ENCODE measurements at regions not wholly inside any gene's neighbourhood (a gene's known extent, or its start where the extent isn't known, plus 50 kb on each side); places are given as distances from the start of the nearest gene placed in this dataset.
"Not testable (repeated sequence)": the region's sequence is repeated elsewhere in the genome, so short reads cannot be mapped to it uniquely, and the experiment has no call there.

DNA sequence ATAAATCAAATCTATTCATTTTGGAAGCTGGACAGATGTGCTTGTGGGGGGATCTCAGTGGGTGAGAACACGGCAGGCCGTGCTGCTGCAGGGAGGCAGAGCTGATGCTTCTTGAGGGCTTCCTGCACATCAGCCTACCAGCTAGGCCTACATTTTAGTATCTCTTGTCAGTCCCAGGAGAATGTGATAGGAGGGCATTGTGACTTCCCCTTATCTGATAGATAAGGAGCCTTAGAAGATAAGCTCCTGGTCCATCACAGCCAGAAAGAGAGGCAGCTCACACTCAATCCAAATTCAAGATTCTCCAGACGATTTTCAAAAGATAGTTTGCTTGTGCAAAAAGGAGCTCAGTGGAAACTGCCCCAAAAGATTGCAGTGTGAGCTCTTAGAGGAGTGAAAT, 89.0 kb downstream of the SHANK2 start:
- Histone ChIP-seq H3K79me2 (ENCODE audit: control insufficient read depth, low read length) (no peaks in the 10 kb centered on the region), H3K4me3 (ENCODE audit: low read length) (no peak overlapping the region), H3F3A (ENCODE audit: control insufficient read depth, insufficient read depth) (no peaks in the 10 kb centered on the region), H3K9me2 (replicated peaks; ENCODE audit: control insufficient read depth, low read length) (no peaks in the 10 kb centered on the region), H3K4me2 (ENCODE audit: low read length) (no peak overlapping the region), H3K4me1 (ENCODE audit: control insufficient read depth, low read length) (no peaks in the 10 kb centered on the region), H3K27me3 (ENCODE audit: control insufficient read depth, low read length) (no peaks in the 10 kb centered on the region; the same call in none of the 2 replicates), H3K27ac (ENCODE audit: low read depth, low read length) (no peak overlapping the region), H4K20me1 (ENCODE audit: control insufficient read depth, insufficient read depth, low read depth, low read length) (no peaks in the 10 kb centered on the region), H3K36me3 (ENCODE audit: control insufficient read depth, low read length) (no peaks in the 10 kb centered on the region), H3K9me3 (ENCODE audit: control insufficient read depth, insufficient read depth, low read length) (no peaks in the 10 kb centered on the region)
- TF ChIP-seq, protein P1, sequence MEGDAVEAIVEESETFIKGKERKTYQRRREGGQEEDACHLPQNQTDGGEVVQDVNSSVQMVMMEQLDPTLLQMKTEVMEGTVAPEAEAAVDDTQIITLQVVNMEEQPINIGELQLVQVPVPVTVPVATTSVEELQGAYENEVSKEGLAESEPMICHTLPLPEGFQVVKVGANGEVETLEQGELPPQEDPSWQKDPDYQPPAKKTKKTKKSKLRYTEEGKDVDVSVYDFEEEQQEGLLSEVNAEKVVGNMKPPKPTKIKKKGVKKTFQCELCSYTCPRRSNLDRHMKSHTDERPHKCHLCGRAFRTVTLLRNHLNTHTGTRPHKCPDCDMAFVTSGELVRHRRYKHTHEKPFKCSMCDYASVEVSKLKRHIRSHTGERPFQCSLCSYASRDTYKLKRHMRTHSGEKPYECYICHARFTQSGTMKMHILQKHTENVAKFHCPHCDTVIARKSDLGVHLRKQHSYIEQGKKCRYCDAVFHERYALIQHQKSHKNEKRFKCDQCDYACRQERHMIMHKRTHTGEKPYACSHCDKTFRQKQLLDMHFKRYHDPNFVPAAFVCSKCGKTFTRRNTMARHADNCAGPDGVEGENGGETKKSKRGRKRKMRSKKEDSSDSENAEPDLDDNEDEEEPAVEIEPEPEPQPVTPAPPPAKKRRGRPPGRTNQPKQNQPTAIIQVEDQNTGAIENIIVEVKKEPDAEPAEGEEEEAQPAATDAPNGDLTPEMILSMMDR (IDR thresholded peaks at IDR 0.05; ENCODE audit: low read depth, low read length, poor library complexity, severe bottlenecking) = no peak
- no peak for TF ChIP-seq EZH2phosphoT487 (IDR thresholded peaks at IDR 0.05; ENCODE audit: borderline replicate concordance, low read length)

DNA sequence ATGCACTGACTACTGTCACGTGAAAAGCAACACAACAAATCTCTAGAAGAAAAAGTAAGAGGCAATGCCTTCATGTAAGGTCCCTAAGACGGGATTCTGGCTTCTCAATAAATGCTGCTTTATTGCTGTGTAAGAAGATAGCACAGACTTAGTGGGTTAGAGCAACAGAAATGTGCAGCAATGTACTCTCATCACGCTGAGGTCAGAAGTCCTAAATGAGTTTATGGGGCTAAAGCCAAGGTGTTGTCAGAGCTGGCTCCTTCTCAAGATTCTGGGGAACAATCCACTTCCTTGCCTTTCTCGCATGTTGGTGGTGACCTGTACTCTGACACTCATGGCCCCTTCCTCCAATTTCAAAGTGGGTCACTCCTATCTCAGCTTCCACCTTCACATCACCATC, 93.4 kb downstream of the SHANK2 start:
- Histone ChIP-seq H3K4me3 (ENCODE audit: low read length) (no peak overlapping the region), H3K27ac (ENCODE audit: low read depth, low read length) (no peak overlapping the region), H3K4me2 (ENCODE audit: low read length) (no peak overlapping the region), H3K79me2 (ENCODE audit: control insufficient read depth, low read length) (no peaks in the 10 kb centered on the region), H3K9me3 (ENCODE audit: control insufficient read depth, insufficient read depth, low read length) (no peaks in the 10 kb centered on the region), H3F3A (ENCODE audit: control insufficient read depth, insufficient read depth) (no peaks in the 10 kb centered on the region), H4K20me1 (ENCODE audit: control insufficient read depth, insufficient read depth, low read depth, low read length) (no peaks in the 10 kb centered on the region), H3K36me3 (ENCODE audit: control insufficient read depth, low read length) (no peaks in the 10 kb centered on the region), H3K27me3 (ENCODE audit: control insufficient read depth, low read length) (peaks cover 2% of the 10 kb centered on the region), H3K4me1 (ENCODE audit: control insufficient read depth, low read length) (0 out of 2 replicates have a peak, but pooled peaks cover 2% of the 10 kb centered on the region), H3K9me2 (replicated peaks; ENCODE audit: control insufficient read depth, low read length) (no peaks in the 10 kb centered on the region)
- TF ChIP-seq, protein P1 (IDR thresholded peaks at IDR 0.05; ENCODE audit: low read depth, low read length, poor library complexity, severe bottlenecking) = no peak
- TF ChIP-seq EZH2phosphoT487 (IDR thresholded peaks at IDR 0.05; ENCODE audit: borderline replicate concordance, low read length) = no peak

DNA sequence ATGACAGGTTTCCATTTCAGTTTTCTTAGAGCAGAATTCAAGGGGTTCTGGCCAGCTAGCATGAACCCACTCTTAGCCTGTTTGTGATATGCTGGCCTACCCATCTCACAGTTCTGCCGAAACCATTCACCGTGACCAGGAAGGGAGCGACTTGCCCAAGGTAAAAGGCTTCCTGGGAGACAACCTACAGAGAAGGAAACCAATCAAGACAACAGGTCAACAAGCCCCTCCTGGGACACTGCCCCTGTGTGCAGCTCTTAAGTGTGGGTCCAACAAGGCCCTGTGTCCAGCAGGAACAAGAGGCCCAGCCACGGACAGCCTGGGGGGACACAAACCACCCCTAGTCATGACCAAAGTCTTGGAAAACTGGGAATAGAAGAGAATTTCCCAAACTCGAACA, 94.7 kb downstream of the SHANK2 start:
- H3K9me2 ChIP-seq (replicated peaks; ENCODE audit: control insufficient read depth, low read length); H3K27me3 ChIP-seq (ENCODE audit: control insufficient read depth, low read length): not testable (repeated sequence)

DNA sequence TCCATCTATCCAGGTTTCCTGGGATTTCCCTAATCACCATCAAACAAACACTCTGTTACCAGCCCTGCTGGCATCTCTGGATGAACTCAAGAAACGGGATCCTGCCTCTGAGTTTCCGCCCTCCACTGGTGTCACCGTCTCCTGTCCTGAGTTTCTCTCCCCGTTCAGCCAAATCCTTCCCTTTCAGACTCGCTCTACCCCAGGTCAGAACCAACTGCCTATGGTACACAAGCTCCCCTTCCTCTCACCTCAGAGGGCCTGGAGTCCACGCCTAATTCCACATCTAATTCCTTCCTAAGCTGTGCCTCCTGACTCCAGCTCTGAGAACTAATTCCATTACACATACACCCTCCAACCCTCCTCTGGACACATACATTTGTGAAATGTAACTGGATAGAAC, 96.1 kb downstream of the SHANK2 start:
- H3F3A ChIP-seq (ENCODE audit: control insufficient read depth, insufficient read depth) = no peaks in the 10 kb centered on the region
- no peak overlapping the region for H3K4me2 ChIP-seq (ENCODE audit: low read length)
- H3K4me3 ChIP-seq (ENCODE audit: low read length) = no peak overlapping the region
- no peaks in the 10 kb centered on the region for H3K9me2 ChIP-seq (replicated peaks; ENCODE audit: control insufficient read depth, low read length)
- H4K20me1 ChIP-seq (ENCODE audit: control insufficient read depth, insufficient read depth, low read depth, low read length) = no peaks in the 10 kb centered on the region
- H3K27me3 ChIP-seq (ENCODE audit: control insufficient read depth, low read length) = peaks cover 5% of the 10 kb centered on the region; the same call in 1 of the 2 replicates
- no peaks in the 10 kb centered on the region for H3K79me2 ChIP-seq (ENCODE audit: control insufficient read depth, low read length)
- H3K27ac ChIP-seq (ENCODE audit: low read depth, low read length) = no peak overlapping the region
- no peaks in the 10 kb centered on the region for H3K36me3 ChIP-seq (ENCODE audit: control insufficient read depth, low read length)
- H3K4me1 ChIP-seq (ENCODE audit: control insufficient read depth, low read length) = 0 out of 2 replicates have a peak, but pooled peaks cover 2% of the 10 kb centered on the region
- TF ChIP-seq, protein P1 (IDR thresholded peaks at IDR 0.05; ENCODE audit: low read depth, low read length, poor library complexity, severe bottlenecking) = no peak
- no peak for TF ChIP-seq EZH2phosphoT487 (IDR thresholded peaks at IDR 0.05; ENCODE audit: borderline replicate concordance, low read length)
- H3K9me3 ChIP-seq (ENCODE audit: control insufficient read depth, insufficient read depth, low read length) = no peaks in the 10 kb centered on the region

More for the DNA sequence above, 94.7 kb downstream of the SHANK2 start:
- H3K9me3 ChIP-seq (ENCODE audit: control insufficient read depth, insufficient read depth, low read length); H4K20me1 ChIP-seq (ENCODE audit: control insufficient read depth, insufficient read depth, low read depth, low read length); H3K4me3 ChIP-seq (ENCODE audit: low read length); H3K27ac ChIP-seq (ENCODE audit: low read depth, low read length); H3K4me1 ChIP-seq (ENCODE audit: control insufficient read depth, low read length); H3K4me2 ChIP-seq (ENCODE audit: low read length); H3K36me3 ChIP-seq (ENCODE audit: control insufficient read depth, low read length); H3K79me2 ChIP-seq (ENCODE audit: control insufficient read depth, low read length); H3F3A ChIP-seq (ENCODE audit: control insufficient read depth, insufficient read depth): not testable (repeated sequence)

All from DOHH2 (cell line).